Mesenchymal stem cell (in vitro differentiated cells and primary cell): ENCODE measurements at regions not wholly inside any gene's neighbourhood (a gene's known extent, or its start where the extent isn't known, plus 50 kb on each side); places are given as distances from the start of the nearest gene placed in this dataset.

Source experiments
- DNase-seq: peaks from one replicate; pipeline ENCODE4 v3.0.0-alpha.2; 2013
- H2AFZ ChIP-seq: one replicate; pipeline ENCODE4 v1.6.1; 2013; ENCODE audit warnings: low read depth, mild to moderate bottlenecking, control low read depth, inconsistent platforms, low read length, moderate library complexity
- H2AK5ac ChIP-seq: 2 replicates; pipeline ENCODE4 v1.6.1; 2013; ENCODE audit warnings: low read length, moderate library complexity, mild to moderate bottlenecking, inconsistent platforms; ENCODE audit not compliant: severe bottlenecking
- H2BK120ac ChIP-seq: one replicate; pipeline ENCODE4 v1.6.1; 2013; ENCODE audit warnings: low read depth, mild to moderate bottlenecking, inconsistent platforms, low read length, moderate library complexity
- H2BK12ac ChIP-seq, 2 experiments: one replicate each; pipeline ENCODE4 v1.6.1; 2013; ENCODE audit warnings: inconsistent platforms in 2 of 2, low read length in 2 of 2, mild to moderate bottlenecking in 2 of 2, moderate library complexity in 2 of 2, control low read depth in 1 of 2
- H2BK15ac ChIP-seq: one replicate; pipeline ENCODE4 v1.6.1; 2013; ENCODE audit warnings: mild to moderate bottlenecking, low read depth, inconsistent platforms; ENCODE audit not compliant: poor library complexity, severe bottlenecking
- H2BK5ac ChIP-seq: 2 replicates; pipeline ENCODE4 v1.6.1; 2013; ENCODE audit warnings: low read depth, mild to moderate bottlenecking, low read length, control low read depth, inconsistent platforms; ENCODE audit not compliant: poor library complexity, severe bottlenecking
- H3K14ac ChIP-seq, 2 experiments: one replicate each; pipeline ENCODE4 v1.6.1; 2013; ENCODE audit warnings: inconsistent platforms in 2 of 2, low read length in 2 of 2, control low read depth in 1 of 2, mild to moderate bottlenecking in 1 of 2, moderate library complexity in 1 of 2
- H3K18ac ChIP-seq, 2 experiments: one replicate each; pipeline ENCODE4 v1.6.1; 2013; ENCODE audit warnings: inconsistent platforms in 2 of 2, low read length in 2 of 2, control low read depth in 1 of 2, low read depth in 1 of 2, mild to moderate bottlenecking in 1 of 2
- H3K23ac ChIP-seq, 2 experiments: one replicate each; pipeline ENCODE4 v1.6.1; 2013; ENCODE audit warnings: inconsistent platforms in 2 of 2, low read length in 2 of 2, mild to moderate bottlenecking in 2 of 2, moderate library complexity in 2 of 2, control low read depth in 1 of 2
- H3K27ac ChIP-seq: 2 replicates; pipeline ENCODE4 v1.5.1; 2013; ENCODE audit warnings: mild to moderate bottlenecking, moderate library complexity, low read length, control low read depth, inconsistent platforms; ENCODE audit not compliant: poor library complexity, severe bottlenecking
- H3K27me3 ChIP-seq, 2 experiments: 2 replicates each; pipeline versions ENCODE4 v1.6.1 to v1.7.0; 2013; ENCODE audit warnings: low read length in 2 of 2, mild to moderate bottlenecking in 2 of 2, moderate library complexity in 2 of 2, control low read depth in 1 of 2, inconsistent platforms in 1 of 2; ENCODE audit not compliant: control insufficient read depth in 1 of 2, insufficient read depth in 1 of 2
- H3K36me3 ChIP-seq, 2 experiments: 2 replicates each; pipeline versions ENCODE4 v1.6.1 to v1.7.0; 2013; ENCODE audit warnings: low read length in 2 of 2, control low read depth in 1 of 2, inconsistent platforms in 1 of 2, low read depth in 1 of 2, mild to moderate bottlenecking in 1 of 2; ENCODE audit not compliant: insufficient read depth in 2 of 2, control insufficient read depth in 1 of 2
- H3K4ac ChIP-seq, 2 experiments: one replicate each; pipeline ENCODE4 v1.6.1; 2013; ENCODE audit warnings: inconsistent platforms in 2 of 2, low read length in 2 of 2, mild to moderate bottlenecking in 2 of 2, moderate library complexity in 2 of 2, control low read depth in 1 of 2, low read depth in 1 of 2
- H3K4me1 ChIP-seq: 2 replicates; pipeline ENCODE4 v1.6.1; 2013; ENCODE audit warnings: low read depth, low read length, control low read depth; ENCODE audit not compliant: control insufficient read depth, insufficient read depth
- H3K4me2 ChIP-seq: 2 replicates; pipeline ENCODE4 v1.6.1; 2013; ENCODE audit warnings: low read length, mild to moderate bottlenecking, inconsistent platforms; ENCODE audit not compliant: poor library complexity, severe bottlenecking
- H3K4me3 ChIP-seq, 2 experiments: 2 replicates each; pipeline versions ENCODE4 v1.5.1 to v1.7.0; 2013; ENCODE audit warnings: low read length in 2 of 2, mild to moderate bottlenecking in 2 of 2, control low read depth in 1 of 2, low read depth in 1 of 2; ENCODE audit not compliant: insufficient read depth in 1 of 2
- H3K79me1 ChIP-seq: replicated peaks from 2 replicates; pipeline ENCODE4 v1.6.1; 2013; ENCODE audit warnings: mild to moderate bottlenecking, control low read depth, low read length, inconsistent platforms; ENCODE audit not compliant: poor library complexity, severe bottlenecking
- H3K9ac ChIP-seq: 2 replicates; pipeline ENCODE4 v1.7.0; 2013; ENCODE audit warnings: mild to moderate bottlenecking, low read length, moderate library complexity
- H3K9me3 ChIP-seq: 2 replicates; pipeline ENCODE4 v1.7.0; 2013; ENCODE audit warnings: mild to moderate bottlenecking, low read length; ENCODE audit not compliant: control insufficient read depth
- H4K8ac ChIP-seq: one replicate; pipeline ENCODE4 v1.6.1; 2013; ENCODE audit warnings: inconsistent platforms, mild to moderate bottlenecking, low read length, moderate library complexity
- H4K91ac ChIP-seq: one replicate; pipeline ENCODE4 v1.6.1; 2013; ENCODE audit warnings: mild to moderate bottlenecking, low read length, inconsistent platforms
- WGBS: methylation state at CpG from one replicate; pipeline ENCODE4 v1.1.7; 2013; ENCODE audit warnings: mixed read lengths; 5-methylcytosine and 5-hydroxymethylcytosine counted together

DNA sequence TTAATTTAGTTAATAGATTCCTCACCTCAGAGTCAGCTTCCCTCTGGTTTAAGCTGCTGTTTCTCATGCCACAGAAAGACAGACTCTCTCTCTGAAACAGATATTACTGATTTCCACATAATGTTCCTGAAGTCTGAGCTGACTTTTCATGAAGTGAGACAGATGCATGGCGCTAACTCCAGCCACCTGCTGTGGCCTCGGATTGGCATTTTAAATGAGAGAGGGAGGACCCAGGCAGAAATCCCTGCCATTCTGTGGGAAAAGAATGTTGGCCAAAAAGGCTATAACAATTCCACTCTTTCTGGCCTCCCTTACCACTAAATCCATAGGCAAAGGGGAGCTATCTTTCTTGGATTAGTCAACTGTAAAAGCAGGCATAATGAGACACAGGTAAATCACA, 354.1 kb upstream of the CDH4 start:
- H4K8ac ChIP-seq, result no peak overlapping the region
- 17% methylated on average over 2 of the region's 2 CpGs for WGBS

DNA sequence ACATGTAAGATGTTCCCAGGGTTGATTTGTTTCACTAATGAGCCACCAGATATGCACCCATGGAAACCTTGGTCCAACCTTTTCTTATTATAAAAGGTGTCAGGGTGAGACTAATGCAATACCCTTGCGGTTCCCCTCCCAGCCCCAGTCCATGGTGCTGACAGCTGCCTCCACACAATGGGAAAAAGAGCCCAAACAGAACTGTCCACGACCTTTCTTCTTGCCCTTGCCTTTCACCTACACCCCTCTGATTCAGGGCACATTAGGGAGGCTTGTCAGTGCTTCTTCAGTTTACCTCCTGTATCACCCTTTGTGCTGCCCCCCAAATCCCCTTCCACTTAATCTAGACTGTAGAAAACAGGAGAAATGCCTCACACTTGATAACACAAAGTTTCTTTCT, 352.7 kb upstream of the CDH4 start:
- no peak overlapping the region for H4K91ac ChIP-seq
- WGBS, result 28% methylated on average over 2 of the region's 2 CpGs
- no peaks in the 10 kb centered on the region for H3K79me1 ChIP-seq
- H2AK5ac ChIP-seq, result no peak overlapping the region
- no peak overlapping the region for H2AFZ ChIP-seq
- no peak overlapping the region for H3K14ac ChIP-seq
- peaks cover 20% of the 10 kb centered on the region for H3K9me3 ChIP-seq
- H2BK15ac ChIP-seq, result no peak overlapping the region
- H3K4me1 ChIP-seq, result no peaks in the 10 kb centered on the region
- H2BK5ac ChIP-seq, result no peak overlapping the region
- no peak overlapping the region for H2BK12ac ChIP-seq
- no peak overlapping the region for H2BK120ac ChIP-seq
- H3K36me3 ChIP-seq, result no peaks in the 10 kb centered on the region
- no peak overlapping the region for H4K8ac ChIP-seq
- no peak overlapping the region for H3K4ac ChIP-seq
- no peak for DNase-seq
- H3K9ac ChIP-seq, result no peak overlapping the region
- H3K27ac ChIP-seq, result no peak overlapping the region
- H3K27me3 ChIP-seq, result no peaks in the 10 kb centered on the region
- H3K23ac ChIP-seq, result no peak overlapping the region
- no peak overlapping the region for H3K18ac ChIP-seq
- H3K4me2 ChIP-seq, result no peak overlapping the region
- H3K4me3 ChIP-seq, result no peak overlapping the region

More for the DNA sequence above, 354.1 kb upstream of the CDH4 start:
- Histone ChIP-seq H3K18ac (no peak overlapping the region), H3K4ac (no peak overlapping the region), H3K27me3 (no peaks in the 10 kb centered on the region), H2AFZ (no peak overlapping the region), H3K27ac (no peak overlapping the region), H3K4me3 (no peak overlapping the region), H2BK5ac (no peak overlapping the region), H3K9ac (no peak overlapping the region), H3K14ac (no peak overlapping the region), H3K79me1 (no peaks in the 10 kb centered on the region), H2BK15ac (no peak overlapping the region), H2BK12ac (no peak overlapping the region), H3K36me3 (no peaks in the 10 kb centered on the region), H3K4me2 (no peak overlapping the region), H3K4me1 (no peaks in the 10 kb centered on the region), H2BK120ac (no peak overlapping the region), H2AK5ac (no peak overlapping the region), H3K23ac (no peak overlapping the region), H3K9me3 (peaks cover 20% of the 10 kb centered on the region), H4K91ac (no peak overlapping the region)
- no peak for DNase-seq

DNA sequence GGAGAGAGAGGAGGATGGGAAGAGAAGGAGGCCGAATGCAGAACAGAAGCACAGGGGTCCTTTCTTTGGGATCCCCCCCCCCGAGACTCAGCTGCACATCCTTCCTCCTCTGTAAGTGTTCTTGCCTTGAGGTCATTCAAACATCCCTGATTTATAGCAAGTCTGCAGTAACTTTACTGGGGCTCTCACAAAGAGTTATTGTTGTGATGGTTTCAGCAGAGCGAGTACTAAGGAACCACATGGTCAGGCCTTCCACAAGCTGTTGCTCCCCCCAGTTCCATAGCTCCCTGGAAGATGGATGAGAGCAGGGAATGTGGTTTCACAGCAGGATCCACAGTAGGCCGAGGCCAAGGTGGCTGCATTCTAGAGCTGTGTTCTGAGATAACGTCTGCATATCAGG, 351.4 kb upstream of the CDH4 start:
- Histone ChIP-seq H3K9ac (no peak overlapping the region), H3K79me1 (no peaks in the 10 kb centered on the region), H3K27ac (no peak overlapping the region), H4K8ac (no peak overlapping the region), H2BK5ac (no peak overlapping the region), H2BK15ac (no peak overlapping the region), H3K14ac (no peak overlapping the region), H2BK120ac (no peak overlapping the region), H3K27me3 (no peaks in the 10 kb centered on the region), H3K4ac (no peak overlapping the region), H2AFZ (no peak overlapping the region), H3K36me3 (no peaks in the 10 kb centered on the region), H3K4me1 (no peaks in the 10 kb centered on the region), H3K9me3 (peaks cover 21% of the 10 kb centered on the region), H3K23ac (no peak overlapping the region), H2AK5ac (no peak overlapping the region), H3K4me3 (no peak overlapping the region), H2BK12ac (no peak overlapping the region), H3K4me2 (no peak overlapping the region), H4K91ac (no peak overlapping the region), H3K18ac (no peak overlapping the region)
- DNase-seq, result no peak
- WGBS, result 25% methylated on average over 3 of the region's 5 CpGs

- no peak overlapping the region for H2BK12ac ChIP-seq
- no peaks in the 10 kb centered on the region for H3K79me1 ChIP-seq
- H2BK120ac ChIP-seq, result no peak overlapping the region
- H2AFZ ChIP-seq, result no peak overlapping the region
- no peak overlapping the region for H3K23ac ChIP-seq
- no peak overlapping the region for H3K4me3 ChIP-seq
- no peak for DNase-seq
- no peak overlapping the region for H3K14ac ChIP-seq
- no peak overlapping the region for H3K27ac ChIP-seq
- H3K18ac ChIP-seq, result no peak overlapping the region
- WGBS, result 64% methylated on average over 1 of the region's 1 CpG
- H3K36me3 ChIP-seq, result no peaks in the 10 kb centered on the region
- no peak overlapping the region for H3K9ac ChIP-seq
- H3K4me1 ChIP-seq, result no peaks in the 10 kb centered on the region
- no peak overlapping the region for H2AK5ac ChIP-seq
- no peak overlapping the region for H2BK15ac ChIP-seq
- no peak overlapping the region for H4K8ac ChIP-seq
- no peak overlapping the region for H4K91ac ChIP-seq
- peaks cover 24% of the 10 kb centered on the region for H3K9me3 ChIP-seq
- no peaks in the 10 kb centered on the region for H3K27me3 ChIP-seq
- H3K4me2 ChIP-seq, result no peak overlapping the region
- no peak overlapping the region for H3K4ac ChIP-seq
- no peak overlapping the region for H2BK5ac ChIP-seq
Observed at GRCh38 chr20:60901831-60902230, 350.2 kb upstream of the CDH4 start.
